ENCODE measurements at regions not wholly inside any gene's neighbourhood (a gene's known extent, or its start where the extent isn't known, plus 50 kb on each side); places are given as distances from the start of the nearest gene placed in this dataset.

- DNase-seq, result no peak
These were observed 799.0 kb downstream of the DACH1 start for GRCh38 chr13:71068041-71068440.

DNA sequence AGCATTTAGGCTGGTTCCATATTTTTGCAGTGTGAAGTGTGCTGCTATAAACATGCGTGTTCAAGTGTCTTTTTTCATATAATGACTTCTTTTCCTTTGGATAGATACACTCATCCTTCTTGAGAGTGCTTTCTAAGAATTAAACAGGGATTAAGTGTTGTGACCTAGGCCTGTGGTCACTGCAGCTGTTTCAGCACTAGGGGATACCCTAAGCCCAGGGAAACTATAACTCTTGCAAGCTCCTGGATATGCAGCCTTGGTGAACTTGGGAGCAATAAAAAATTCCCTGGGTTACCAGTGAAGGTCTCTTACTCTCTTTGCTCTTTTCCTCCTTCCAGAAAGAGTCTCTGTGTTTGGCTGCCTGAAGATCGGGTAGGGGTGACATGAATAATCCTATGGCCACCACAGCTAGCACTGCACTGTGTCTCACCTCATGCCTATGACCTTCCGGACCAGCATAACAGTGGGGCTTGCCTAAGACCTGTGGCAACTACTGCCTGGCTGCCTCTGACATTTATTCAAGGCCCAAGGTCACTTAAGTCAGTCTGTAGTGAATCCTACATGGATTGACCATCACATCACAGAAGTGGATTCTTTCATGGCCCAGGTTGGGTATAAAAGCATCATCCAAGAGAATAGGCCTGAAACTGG, 799.7 kb downstream of the DACH1 start:
- no peak for DNase-seq

- no peak for DNase-seq
These were observed 810.4 kb downstream of the DACH1 start for GRCh38 chr13:71056581-71056980.

DNA sequence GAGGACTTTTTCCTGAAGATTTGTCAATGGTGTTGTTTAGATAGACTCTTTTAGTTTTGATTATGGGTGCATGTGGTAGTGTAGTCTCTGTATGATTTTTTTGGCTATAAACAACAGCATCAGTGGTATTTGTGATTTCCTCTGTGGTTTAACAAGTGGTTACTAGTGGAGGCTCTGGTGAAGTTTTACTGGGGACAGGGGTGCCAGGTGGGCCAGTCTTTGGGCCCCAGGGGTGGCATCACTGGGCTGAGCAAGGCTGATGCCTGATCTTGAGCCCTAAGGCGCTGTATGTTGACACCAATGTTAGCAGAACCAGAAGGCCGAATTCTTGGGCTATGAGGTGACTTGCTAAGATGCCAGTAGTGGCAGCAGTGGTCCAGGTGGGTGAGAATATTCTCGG, 811.4 kb downstream of the DACH1 start:
- no peak for DNase-seq

DNA sequence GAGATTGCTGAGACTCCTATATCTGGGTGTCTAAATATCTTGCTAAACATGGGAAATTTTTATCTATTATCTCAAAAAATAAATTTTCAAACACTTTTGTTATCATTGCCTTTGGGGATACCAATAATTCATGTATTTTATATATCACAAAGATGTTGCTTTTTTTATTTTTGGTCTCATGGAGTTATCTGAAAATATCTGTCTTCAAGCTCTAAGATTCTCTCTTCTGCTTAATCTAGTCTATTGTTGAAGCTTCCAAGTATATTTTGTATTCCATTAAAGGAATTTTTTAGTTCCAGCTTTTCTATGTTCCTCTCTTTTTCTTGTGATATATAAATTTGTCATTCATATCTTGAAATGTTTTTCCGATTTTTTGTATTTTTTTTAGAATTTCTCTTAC, 812.0 kb downstream of the DACH1 start:
- DNase-seq, result no peak

- DNase-seq, result no peak
These were observed 812.6 kb downstream of the DACH1 start for GRCh38 chr13:71054358-71054757.

- no peak for DNase-seq
These were observed 815.4 kb downstream of the DACH1 start for GRCh38 chr13:71051573-71051972.

DNA sequence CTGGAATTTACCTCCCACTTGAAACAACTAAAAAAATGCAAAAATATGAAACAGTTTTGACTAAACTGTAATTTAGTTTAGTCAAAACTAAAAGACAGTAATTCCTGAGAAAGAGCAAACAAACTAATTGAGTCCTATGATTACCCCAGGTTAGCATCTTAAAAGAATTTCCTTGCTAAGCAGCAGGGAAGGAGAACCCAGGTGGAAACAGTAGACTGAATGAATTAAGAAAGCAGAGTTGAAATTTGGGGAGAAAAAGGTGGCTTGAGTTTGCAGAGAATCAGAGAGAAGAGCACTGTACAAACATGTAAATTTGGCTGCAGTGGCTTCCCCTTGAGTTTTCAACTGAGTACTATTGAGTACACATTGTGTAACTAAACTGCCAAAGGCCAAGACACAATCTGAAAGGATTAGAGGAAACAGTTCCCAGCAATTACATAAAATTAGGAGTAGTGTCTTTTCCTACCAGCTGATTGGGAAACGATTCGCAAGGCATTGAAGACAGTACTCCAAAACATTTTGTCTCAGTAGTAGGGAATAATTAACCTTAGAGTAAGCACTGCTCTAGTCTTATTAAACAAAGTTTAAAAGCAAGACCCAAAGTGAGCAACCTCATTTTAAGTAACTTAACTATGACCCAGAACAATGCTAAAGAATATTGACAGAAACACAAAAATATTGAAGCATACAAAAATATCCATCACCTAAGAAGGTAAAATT, 820.5 kb downstream of the DACH1 start:
- DNase-seq, result no peak

DNA sequence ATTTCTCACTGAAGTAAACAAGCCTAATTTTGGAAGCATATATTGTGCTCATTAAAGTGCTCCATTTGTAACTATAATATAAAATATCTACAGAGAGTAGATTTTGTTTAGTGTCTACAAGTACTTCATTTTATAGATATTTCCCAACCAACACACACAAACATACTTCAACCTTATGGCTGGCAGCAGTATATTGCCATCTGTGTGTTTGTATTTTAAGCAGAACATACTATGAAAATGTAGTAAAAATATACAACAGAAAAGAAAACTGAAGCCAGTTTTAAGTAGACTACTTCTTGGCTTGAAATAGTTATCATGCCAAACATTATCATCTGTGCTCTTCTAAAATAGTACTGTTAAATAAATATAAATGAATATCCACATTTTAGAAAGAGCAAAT, 821.9 kb downstream of the DACH1 start:
- DNase-seq, result no peak

DNA sequence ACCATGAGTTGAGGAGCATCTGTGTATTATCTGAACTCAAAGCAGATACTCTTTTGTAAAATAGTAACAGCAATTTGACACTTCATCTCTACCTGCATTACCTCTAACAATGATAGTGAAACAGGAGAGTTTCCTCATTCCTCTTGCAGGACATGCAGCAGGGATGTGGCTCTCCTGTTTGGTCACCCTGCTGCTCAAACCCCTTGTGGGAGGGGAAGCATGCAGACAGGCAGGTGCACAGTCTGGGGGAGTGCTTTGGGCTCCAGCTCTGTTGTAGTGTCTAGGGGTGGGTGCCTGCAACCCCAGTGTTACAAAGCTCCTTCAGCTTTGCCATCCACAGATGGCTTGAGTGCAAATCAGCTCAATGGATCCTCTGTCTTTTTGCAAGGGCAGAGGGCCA, 827.6 kb downstream of the DACH1 start:
- no peak for DNase-seq

DNA sequence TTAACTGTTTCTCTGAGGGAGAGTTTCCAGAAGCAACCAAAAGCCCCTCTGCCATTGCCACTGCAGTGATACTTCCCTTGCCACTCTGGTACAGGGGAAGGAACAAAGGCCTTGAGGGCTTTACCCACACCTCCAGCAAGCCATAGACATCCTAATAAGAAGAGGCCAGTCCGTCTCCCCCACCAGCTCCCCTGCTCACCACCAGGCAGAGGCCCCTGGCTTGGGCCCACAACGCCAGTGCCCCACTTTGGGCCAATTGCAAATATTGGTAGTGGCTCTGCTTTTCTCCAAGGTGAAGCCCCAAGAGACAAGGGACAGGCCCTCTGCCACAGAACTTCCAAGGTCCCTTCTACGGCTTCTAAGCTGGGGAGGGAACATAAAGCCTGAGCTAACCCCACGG, 833.0 kb downstream of the DACH1 start:
- no peak for DNase-seq

DNA sequence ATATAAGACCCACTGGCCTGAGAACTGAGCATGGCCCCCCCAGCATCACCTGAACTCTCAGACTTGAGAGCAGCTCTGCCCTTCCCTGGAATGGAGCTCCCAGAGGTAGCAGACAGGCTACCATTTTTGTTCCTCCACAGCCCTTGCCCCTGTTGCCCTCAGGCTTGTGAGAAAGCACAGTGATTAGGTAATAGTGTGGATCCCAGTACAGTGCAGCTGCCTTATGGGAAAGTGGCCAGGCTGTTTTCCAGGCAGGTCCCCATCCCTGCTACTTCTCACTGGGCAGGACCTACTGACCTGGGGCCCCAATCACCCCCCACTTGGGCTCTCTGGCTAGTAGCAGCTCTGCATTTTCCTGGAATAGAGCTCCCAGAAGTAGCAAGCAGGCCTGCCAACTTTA, 834.0 kb downstream of the DACH1 start:
- no peak for DNase-seq

DNA sequence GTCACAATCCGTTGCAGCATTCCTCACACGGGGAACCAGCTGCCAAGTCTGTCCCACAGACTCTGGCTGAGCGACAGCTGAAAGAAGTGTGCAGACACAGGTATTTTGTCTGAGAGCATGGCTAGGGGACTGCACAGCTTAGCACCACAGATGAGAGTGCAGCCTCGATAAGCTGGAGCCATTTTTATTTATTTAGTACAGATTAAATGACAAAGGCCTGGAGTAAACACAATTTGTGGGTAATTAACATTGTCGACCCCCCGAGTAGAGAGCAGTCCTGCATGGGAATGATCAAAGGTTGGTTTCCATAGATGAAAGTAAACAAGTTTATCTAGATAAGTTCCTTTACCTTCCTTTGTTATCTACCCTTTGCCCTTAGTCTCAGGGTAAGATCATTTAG, 836.2 kb downstream of the DACH1 start:
- no peak for DNase-seq

DNA sequence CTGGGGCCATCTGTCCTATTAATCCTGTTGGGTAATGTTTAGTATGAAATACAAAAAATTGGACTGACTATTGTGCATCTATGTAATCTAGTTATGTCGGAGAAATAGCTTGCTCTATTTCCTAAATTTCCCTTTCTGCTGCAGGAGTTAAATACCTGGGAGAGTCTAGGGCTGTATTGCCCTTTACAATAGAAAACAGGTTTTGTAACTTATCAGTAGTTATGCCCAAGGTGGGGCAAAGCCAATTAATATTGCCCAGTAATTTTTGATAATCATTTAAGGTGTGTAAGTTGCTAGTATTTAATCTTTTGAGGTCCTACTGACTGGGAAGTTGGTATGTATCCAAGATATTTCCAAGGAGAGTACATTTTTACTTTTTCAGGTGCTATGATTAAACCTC, 838.1 kb downstream of the DACH1 start:
- no peak for DNase-seq

- DNase-seq, result no peak
These were observed 845.1 kb downstream of the DACH1 start for GRCh38 chr13:71021825-71022422.

DNA sequence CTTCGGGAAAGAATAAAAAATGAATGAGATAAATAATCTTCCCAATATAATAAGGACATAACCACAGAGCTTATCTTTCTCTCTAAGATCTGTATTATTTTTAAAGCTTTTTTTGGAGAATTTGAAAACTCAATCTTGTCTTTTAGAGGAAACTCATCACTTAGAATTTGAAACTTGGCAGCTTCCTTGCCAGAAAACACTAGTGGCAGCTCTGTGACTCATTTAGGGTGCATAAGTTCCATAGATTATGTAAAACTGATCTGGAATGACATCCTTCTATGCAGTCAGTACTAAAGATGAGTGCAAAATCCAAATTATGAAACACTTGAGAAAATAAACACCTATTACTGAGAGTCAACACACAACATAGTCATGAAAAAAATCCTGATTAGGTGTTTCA, 848.0 kb downstream of the DACH1 start:
- DNase-seq, result no peak

GRCh38 chr13:71018544-71018943, 848.5 kb downstream of the DACH1 start:
- DNase-seq, result no peak

DNA sequence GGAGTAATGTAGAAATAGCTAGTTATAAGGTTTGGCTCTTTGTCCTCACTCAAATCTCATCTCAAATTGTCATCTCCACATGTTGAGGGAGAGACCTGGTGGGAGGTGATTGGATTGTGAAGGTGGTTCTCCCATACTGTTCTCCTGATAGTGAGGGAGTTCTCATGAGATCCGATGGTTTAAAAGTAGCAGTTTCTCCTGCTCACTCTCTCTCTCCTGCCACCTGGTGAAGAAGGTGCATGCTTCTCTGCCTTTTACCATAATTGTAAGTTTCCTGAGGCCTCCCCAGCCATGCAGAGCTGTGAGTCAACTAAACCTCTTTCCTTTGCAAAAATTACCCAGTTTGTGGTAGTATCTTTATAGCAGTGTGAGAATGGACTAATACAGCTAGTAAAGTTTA, 849.4 kb downstream of the DACH1 start:
- DNase-seq, result no peak

DNA sequence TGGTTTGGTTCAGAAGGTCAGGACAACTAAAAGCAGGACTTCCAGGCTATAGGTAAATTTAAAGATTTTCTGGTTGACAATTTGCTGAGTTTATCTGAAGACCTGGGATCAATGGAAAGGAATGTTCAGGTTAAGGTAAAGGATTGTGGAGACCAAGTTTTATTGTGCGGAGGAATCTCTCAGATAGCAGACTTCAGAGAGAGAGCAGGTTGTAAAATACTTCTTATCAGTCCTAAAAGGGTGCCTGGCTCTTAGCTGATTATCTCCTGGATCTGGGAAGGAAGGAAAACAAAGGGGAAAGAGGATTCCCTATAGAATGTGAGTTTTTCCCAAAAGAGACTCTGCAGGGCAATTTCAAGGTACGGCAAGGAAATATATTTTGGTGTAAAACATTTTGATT, 851.5 kb downstream of the DACH1 start:
- DNase-seq, result no peak

- no peak for DNase-seq
These were observed 852.0 kb downstream of the DACH1 start for GRCh38 chr13:71015021-71015420.

DNA sequence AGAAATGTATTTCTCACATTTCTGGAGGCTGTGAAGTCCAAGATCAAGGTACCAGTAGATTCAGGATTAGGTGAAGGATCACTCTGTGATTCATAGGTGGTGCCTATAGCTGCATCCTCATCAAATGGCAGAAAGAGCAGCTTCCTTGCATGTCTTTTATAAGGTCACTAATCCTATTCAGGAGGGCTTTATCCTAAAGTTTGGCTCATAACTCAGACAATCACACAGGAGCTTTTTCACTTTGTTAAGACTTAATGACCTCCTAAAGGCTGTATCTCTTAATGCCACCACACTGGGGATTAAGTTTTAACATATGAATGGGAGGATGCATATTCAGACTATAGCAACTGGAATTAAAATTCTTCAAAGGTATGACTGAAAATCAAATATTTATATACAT, 861.1 kb downstream of the DACH1 start:
- no peak for DNase-seq

DNA sequence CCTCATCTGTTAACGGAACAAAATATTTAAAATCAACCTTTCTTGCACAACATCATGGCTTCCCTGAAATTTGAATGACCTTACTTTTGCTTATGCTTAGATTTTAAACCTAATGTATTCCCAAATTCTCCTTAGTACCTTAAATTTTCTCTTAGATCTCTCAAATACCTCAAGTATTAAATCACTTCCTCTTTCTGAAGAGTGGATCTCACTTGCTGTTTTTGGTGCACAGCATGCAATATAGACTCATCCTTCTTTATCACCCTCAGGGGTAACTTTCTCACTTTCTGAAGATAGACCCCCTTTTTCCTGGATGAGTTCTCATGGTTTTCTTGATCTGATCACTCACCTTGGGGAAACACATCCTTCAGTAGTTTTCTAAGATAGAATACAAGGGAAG, 871.7 kb downstream of the DACH1 start:
- DNase-seq, result no peak

DNA sequence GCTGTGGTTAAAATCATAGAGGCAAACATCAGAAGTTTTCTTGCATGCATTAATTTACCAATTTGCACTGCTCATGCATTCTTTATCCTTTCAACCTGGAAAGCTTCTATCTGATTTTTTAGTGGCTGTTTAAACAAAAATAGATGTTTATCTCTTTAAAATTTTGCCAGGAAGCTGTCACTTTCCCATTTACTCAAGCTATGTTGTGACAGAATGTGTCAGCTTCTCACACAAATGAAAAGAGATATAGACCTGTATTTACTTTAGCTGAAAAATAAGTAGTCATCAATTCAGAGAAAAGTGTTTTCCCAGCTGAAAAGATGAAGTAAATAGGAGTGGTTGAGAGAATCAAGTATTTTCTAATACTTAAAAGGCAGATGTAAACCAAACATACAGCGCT, 872.8 kb downstream of the DACH1 start:
- no peak for DNase-seq

GRCh38 chr13:70987043-70987442, 878.8 kb upstream of the KLHL1 start:
- no peak for DNase-seq

- no peak for DNase-seq
These were observed 877.1 kb upstream of the KLHL1 start for GRCh38 chr13:70985371-70985770.

Data from CD4-positive, alpha-beta T cell treated with Interleukin-1 beta for 1 hour (primary cell).